GM19025 (cell line): ENCODE measurements at regions not wholly inside any gene's neighbourhood (a gene's known extent, or its start where the extent isn't known, plus 50 kb on each side); places are given as distances from the start of the nearest gene placed in this dataset.
A peak's percentile ranks its signal among the peaks of the same experiment; 100 is the strongest.
"Not testable (repeated sequence)": the region's sequence is repeated elsewhere in the genome, so short reads cannot be mapped to it uniquely, and the experiment has no call there.

Experiments
- ATAC-seq: cut with Tn5 transposase; IDR thresholded peaks from one replicate; pipeline ENCODE4 v1.9.1; 2021; ENCODE audit warnings: mild to moderate bottlenecking, low read depth, moderate library complexity; ENCODE audit not compliant: unreplicated experiment

DNA sequence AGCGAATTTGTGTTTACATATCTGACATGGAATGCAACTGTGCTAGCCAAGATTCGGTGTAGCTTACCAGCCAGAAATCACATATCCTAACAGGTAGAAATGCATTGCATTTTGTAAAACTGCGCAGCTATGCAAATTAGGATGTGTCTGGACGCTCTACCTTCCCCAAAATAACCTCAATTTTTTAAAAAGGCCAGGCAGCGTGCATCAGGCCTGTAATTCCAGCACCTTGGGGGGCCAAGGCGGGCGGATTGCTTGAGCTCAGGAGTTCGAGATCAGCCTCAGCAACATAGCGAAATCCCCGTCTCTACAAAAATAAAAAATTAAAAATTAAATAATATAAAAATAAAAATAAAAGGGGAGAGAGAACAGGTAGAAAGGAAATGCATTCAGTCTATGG is 305.0 kb downstream of the TYW1 start:
- ATAC-seq: no peak

DNA sequence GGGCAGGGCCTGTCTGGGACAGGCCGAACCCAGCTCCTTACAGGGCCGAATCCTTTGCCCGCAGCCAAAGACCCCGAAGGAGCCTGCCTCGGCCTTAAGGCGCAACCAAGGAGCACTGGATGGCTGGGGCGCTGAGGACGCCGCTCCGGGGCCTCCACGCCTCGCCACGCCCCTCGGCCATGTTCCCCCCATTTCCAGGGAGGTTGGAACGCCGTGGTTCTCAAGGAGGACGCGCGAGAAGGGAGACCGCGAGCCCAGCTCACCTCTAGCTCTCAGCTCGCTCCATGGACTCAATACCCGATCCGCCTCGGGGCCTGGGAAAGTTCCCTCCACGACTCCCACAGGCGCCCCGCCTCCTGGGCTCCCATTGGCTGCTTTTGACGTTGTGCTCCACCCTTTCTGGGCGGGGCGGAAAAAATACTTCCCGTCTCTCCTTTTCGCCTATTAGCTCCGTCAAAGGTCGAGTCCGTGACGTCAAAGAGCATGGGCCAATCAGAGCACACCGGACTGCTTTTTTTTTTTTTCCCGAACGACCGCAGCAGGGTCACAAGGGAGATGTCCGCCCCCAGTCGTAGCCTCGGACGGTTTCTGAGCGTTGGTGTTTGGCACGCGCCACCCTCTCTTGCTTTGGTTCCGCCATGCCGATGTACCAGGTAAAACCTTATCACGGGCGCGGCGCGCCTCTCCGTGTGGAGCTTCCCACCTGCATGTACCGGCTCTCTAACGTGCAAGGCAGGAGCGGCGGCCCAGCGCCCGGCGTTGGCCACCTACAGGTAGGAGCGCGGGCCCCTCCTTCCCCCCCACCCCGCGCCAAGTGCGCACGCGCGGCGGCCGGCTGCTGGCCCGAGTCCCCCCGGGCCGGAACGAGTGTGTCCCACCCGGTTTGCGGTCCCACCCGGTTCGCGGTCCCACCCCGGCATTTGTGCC is 305.7 kb downstream of the TYW1 start:
- ATAC-seq: peak; percentile 84

DNA sequence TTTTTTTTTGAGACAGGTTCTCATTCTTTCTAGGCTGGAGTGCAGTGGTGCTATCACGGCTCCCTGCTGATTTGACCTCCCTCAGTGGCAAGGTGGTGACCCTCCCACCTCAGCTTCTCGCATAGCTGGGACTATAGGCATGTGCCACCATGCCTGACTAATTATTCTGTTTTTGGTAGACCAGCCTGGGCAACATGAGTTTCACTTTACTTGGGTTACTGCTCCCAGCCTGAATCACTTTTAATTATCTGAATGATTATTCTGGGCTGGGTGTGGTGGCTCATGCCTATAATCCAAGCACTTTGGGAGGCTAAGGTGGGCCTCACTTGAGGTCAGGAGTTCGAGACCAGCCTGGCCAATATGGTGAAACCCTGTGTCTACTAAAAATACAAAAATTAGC is 308.2 kb downstream of the TYW1 start:
- ATAC-seq: not testable (repeated sequence)

GRCh38 chr7:67306331-67306730 is 309.7 kb downstream of the TYW1 start:
- no peak for ATAC-seq

DNA sequence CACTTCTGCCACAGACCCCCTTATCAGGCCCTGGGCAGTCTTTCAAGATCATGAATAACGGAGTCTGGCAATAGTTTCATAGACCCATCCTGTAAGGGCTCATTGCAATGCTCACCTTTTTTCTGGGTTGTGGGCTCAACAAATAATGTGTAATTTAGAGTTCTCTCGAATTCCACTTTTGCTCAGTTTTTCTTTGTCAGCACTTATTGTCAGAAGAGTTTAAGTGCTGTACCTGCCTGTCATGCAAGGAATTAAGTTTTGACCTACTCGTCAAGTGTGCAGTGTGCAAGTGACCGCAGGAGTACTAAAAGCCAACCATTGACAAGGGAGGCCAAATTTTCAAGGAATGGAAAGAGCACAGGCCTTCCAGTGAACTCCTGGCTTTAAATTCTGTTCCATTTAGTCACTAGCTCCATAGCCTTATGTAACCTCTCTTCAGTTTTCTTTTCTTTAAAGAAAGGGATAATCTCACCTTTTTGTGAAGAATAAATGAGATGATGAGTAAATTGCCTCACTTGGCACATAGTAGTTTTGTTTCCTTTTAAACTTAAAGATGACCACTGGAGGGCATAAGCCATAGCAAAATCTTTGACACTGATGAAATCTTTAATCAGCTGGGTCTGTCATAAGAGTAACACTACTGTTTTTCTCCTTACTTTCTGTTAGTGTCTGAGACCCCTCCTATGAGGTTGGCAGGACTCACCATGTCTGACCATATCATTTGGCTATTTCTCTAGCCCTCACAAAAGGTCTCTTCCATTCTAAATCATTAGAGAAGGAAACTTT is 313.3 kb downstream of the TYW1 start:
- no peak for ATAC-seq

GRCh38 chr7:67311901-67312300 is 315.3 kb downstream of the TYW1 start:
- ATAC-seq: no peak

GRCh38 chr7:67313213-67313612 is 316.6 kb downstream of the TYW1 start:
- ATAC-seq: no peak

DNA sequence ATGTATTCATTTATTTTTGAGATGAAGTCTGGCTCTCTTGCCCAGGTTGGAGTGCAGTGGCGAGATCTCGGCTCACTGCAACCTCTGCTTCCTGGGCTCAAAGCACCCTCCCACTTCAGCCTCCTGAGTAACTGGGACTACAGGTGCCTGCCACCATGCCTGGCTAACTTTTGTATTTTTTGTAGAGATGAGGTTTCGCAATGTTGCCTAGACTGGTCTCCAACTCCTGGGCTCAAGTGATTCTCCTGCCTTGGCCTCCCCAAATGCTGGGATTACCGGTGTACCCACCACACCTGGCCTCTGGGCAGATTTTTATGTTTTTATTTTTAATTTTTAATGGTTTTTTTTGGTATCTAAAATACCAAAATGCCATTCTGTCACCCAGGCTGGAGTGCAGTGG is 320.3 kb downstream of the TYW1 start:
- ATAC-seq: not testable (repeated sequence)

DNA sequence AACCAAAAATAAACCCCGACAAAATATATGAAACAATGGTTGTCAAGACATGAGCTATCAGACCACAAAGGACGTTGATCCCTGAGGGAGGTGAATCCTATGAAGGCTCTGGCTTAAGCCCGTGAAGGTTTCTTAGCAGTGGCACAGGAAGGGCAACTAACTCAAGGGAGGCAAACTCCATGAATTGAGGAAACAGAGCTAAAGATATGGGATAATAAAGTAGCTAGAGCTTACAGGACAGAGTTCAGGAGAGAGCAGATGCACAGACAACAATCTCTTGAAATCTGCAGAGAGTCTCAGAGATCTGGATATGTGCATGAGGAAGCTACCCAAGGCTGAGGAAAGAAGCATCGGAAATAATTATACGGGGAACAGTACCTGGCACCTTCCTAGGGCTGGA is 331.6 kb downstream of the TYW1 start:
- not testable (repeated sequence) for ATAC-seq

DNA sequence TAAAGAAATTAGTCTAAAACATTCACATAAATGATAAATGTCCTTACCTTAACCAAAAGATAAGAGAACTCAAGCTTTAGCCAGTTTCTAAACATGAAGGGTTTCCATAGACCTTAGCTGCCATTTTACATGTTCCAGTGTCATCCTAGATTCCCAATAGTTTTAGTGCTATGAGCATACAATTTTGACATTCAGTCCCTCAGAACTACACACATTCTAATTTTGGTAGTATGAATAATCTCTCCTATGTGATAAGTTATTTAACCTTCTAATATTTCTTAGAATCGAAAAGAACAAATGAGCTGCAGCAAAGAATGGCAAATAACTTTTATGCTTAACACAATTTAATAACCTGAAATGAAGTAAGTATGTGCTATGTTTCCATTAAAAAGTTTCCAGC is 338.5 kb downstream of the TYW1 start:
- ATAC-seq: not testable (repeated sequence)

- ATAC-seq: not testable (repeated sequence)
Observed at GRCh38 chr7:67335663-67336062, 339.0 kb downstream of the TYW1 start.

GRCh38 chr7:67338545-67338944 is 341.9 kb downstream of the TYW1 start:
- ATAC-seq: not testable (repeated sequence)

DNA sequence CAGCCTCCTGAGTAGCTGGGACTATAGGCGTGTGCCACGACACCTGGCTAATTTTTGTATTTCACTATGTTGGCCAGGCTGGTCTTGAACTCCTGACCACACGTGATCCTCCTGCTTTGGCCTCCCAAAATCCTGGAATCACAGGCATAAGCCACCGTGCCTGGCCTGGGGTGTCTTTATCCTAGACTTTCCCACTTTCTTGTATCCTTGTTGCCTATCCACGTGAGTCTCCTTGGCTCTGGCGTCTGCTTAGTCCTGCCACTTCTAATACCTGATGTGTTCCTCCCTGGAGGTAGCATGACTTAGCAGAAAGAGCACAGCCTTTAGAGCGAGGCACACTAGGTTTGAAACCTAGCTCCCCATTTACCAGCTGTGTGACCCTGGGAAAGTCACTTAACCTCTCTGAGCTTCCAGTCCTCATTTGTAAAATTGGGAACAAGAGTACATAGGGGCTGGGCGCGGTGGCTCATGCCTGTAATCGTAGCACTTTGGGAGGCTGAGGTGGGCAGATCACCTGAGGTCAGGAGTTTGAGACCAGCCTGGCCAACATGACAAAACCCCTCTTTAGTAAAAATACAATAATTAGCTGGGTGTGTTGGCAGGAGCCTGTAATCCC is 344.6 kb downstream of the TYW1 start:
- no peak for ATAC-seq

GRCh38 chr7:67343114-67343513 is 346.5 kb downstream of the TYW1 start:
- ATAC-seq: no peak

GRCh38 chr7:67343572-67343971 is 346.9 kb downstream of the TYW1 start:
- no peak for ATAC-seq

- ATAC-seq: no peak
Observed at GRCh38 chr7:67344481-67345193, 348.0 kb downstream of the TYW1 start.

- no peak for ATAC-seq
Observed at GRCh38 chr7:67346126-67346525, 349.5 kb downstream of the TYW1 start.

DNA sequence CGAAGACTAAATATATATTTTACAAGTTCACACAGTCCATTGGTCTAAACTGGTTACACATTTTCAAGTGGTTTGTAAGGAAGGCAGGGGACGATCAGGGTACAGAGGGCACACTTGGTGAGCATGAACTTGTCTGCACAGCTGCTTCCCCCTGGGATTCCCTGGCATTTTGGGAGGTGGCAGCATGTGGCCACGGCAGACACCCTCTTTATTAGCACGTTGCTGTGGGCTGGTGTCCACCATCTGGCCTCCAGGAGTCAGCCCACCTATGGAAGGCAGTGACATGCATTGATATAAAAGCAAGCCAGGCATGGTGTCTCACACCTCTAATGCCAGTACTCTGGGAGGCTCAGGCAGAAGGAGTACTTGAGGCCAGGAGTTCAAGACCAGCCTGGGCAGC is 350.2 kb downstream of the TYW1 start:
- no peak for ATAC-seq

- ATAC-seq: no peak
Observed at GRCh38 chr7:67348171-67348570, 351.5 kb downstream of the TYW1 start.

DNA sequence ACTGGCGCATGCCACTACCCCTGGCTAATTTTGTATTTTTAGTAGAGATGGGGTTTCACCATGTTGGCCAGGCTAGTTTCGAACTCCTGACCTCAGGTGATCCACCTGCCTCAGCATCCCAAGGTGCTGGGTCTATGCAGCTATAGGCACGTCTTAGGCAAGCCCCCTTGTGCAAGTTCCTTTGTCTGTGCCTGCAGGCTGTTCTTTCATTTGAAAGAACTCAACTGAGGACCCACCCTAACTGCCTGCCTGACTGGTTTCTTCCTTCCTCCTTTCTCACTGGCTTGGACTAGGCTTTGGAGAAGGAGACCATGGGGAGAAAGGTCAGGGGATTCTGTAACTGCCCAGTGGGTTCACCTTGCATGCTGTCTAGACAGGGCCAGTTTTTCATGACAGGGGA is 361.0 kb downstream of the TYW1 start:
- ATAC-seq: not testable (repeated sequence)
